Thyroid gland (tissue), 4 donors: ENCODE measurements at regions not wholly inside any gene's neighbourhood (a gene's known extent, or its start where the extent isn't known, plus 50 kb on each side); places are given as distances from the start of the nearest gene placed in this dataset.

Source experiments
- CTCF ChIP-seq, 6 experiments: fragments of 200-600 bp in 3 of 6; fragments of 450-650 bp in 3 of 6; sonication (generic) in 3 of 6; IDR thresholded peaks; one replicate each; pipeline ENCODE4 v1.5.1; 2016 to 2019; ENCODE audit warnings: antibody characterized with exemption in 6 of 6, mild to moderate bottlenecking in 2 of 6, inconsistent platforms in 1 of 6, moderate library complexity in 1 of 6
- POLR2A ChIP-seq, 2 donors: fragments of 450-650 bp; IDR thresholded peaks; one replicate each; pipeline ENCODE4 v1.6.1; 2017; ENCODE audit warnings: antibody characterized with exemption in 2 of 2, mild to moderate bottlenecking in 2 of 2, moderate library complexity in 1 of 2

DNA sequence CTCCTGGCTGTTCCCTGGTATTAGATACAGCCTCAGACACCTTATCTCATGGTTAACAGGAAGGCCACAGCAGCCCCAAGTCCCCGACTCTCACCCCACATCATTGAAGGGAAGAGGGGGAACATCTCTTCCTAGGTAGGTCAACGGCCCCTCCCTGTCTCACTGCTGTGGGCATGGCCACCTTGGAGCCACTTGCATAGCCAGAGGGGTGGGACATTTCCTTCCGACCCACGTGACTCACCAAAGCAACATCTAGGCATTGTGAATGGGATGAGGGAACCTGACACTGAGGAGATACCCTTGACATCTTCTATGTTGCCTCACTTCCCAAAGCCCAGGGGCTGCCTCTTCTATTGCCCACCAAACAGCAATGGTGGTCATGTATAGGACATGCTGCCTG lies 68.5 kb upstream of the GPR26 start:
- no peak for TF ChIP-seq CTCF (IDR thresholded peaks at IDR 0.05)
- TF ChIP-seq POLR2A (IDR thresholded peaks at IDR 0.05): no peak
